GM12878 (cell line): ENCODE measurements at regions not wholly inside any gene's neighbourhood (a gene's known extent, or its start where the extent isn't known, plus 50 kb on each side); places are given as distances from the start of the nearest gene placed in this dataset.

ENCODE experiments used
- EGR1 ChIP-seq, 2 experiments: IDR thresholded peaks; 1 replicate in 1 of 2; 2 replicates in 1 of 2; pipeline ENCODE4 v1.6.1; 2011 to 2012; ENCODE audit warnings: low read depth in 2 of 2, low read length in 2 of 2, borderline replicate concordance in 1 of 2, mild to moderate bottlenecking in 1 of 2, moderate library complexity in 1 of 2
- FOS ChIP-seq: IDR thresholded peaks from 3 replicates; pipeline ENCODE4 v1.6.1; 2011; ENCODE audit warnings: borderline replicate concordance; ENCODE audit not compliant: insufficient read length; ENCODE audit errors: extremely low read depth
- GATAD2B ChIP-seq: fragments of 450-650 bp; conservative IDR thresholded peaks from 2 replicates; pipeline ENCODE4 v1.6.1; 2017; ENCODE audit warnings: low read depth, mild to moderate bottlenecking, moderate library complexity
- HDGF ChIP-seq: fragments of 450-650 bp; IDR thresholded peaks from 2 replicates; pipeline ENCODE4 v1.6.1; 2016; ENCODE audit warnings: antibody characterized with exemption
- PML ChIP-seq: IDR thresholded peaks from 2 replicates; pipeline ENCODE4 v1.6.1; 2012; ENCODE audit warnings: low read length, inconsistent platforms
- RAD21 ChIP-seq: IDR thresholded peaks from 2 replicates; pipeline ENCODE4 v1.6.1; 2011; ENCODE audit warnings: mild to moderate bottlenecking, low read depth, low read length, moderate library complexity; ENCODE audit not compliant: insufficient read depth
- USF1 ChIP-seq: IDR thresholded peaks from 2 replicates; pipeline ENCODE4 v1.6.1; 2011; ENCODE audit warnings: borderline replicate concordance, low read depth, mild to moderate bottlenecking, moderate library complexity, mixed read lengths, low read length; ENCODE audit not compliant: insufficient read depth; ENCODE audit errors: extremely low read length
- ZNF274 ChIP-seq: IDR thresholded peaks from one replicate; pipeline ENCODE4 v1.8.0; 2011; ENCODE audit not compliant: insufficient read length, insufficient read depth

GRCh38 chr7:83835424-83835823 lies 186.5 kb upstream of the SEMA3E start:
- TF ChIP-seq RAD21 (no peak), PML (no peak), FOS (no peak), EGR1 (IDR thresholded peaks at IDR 0.05; ENCODE audit: borderline replicate concordance in 1 of 2, low read depth in 2 of 2, low read length in 2 of 2) (no peak), USF1 (no peak), HDGF (no peak), GATAD2B (no peak), ZNF274 (no peak)
